Medulla oblongata (tissue), 1 donor: ENCODE measurements at regions not wholly inside any gene's neighbourhood (a gene's known extent, or its start where the extent isn't known, plus 50 kb on each side); places are given as distances from the start of the nearest gene placed in this dataset.
"Not testable (repeated sequence)": the region's sequence is repeated elsewhere in the genome, so short reads cannot be mapped to it uniquely, and the experiment has no call there.

Experiments
- DNase-seq: peaks from one replicate; pipeline ENCODE4 v3.0.0-alpha.2; 2015; ENCODE audit errors: extremely low spot score

DNA sequence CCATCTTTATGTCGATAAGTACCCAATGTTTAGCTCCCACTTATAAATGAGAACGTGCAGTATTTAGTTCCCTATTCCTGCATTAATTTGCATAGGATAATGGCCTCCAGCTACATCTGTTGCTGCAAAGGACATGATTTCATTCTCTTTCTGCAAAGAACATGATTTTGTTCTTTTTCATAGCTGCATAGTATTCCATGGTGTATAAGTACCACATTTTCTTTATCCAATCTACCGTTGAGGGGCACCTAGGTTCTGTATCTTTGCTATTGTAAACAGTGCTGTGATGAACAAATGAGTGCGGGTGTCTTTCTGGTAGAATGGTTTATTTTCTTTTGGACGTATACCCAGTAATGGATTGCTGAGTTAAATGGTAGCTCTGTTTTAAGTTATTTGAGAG, 63.0 kb downstream of the HLX start:
- no peak for DNase-seq

DNA sequence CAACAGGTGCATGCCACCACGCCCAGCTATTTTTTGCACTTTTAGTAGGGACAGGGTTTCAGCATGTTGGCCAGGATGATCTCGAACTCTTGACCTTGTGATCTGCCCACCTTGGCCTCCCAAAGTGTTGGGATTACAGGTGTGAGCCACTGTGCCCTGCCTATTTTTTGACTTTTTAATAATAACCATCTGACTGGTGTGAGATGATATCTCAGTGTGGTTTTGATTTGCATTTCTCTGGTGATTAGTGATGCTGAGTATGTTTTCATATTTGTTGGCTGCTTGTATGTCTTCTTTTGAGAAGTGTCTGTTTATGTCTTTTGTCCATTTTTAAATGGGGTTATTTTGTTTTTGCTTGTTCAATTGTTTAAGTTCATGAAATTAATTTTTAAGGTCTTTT, 63.7 kb downstream of the HLX start:
- not testable (repeated sequence) for DNase-seq

DNA sequence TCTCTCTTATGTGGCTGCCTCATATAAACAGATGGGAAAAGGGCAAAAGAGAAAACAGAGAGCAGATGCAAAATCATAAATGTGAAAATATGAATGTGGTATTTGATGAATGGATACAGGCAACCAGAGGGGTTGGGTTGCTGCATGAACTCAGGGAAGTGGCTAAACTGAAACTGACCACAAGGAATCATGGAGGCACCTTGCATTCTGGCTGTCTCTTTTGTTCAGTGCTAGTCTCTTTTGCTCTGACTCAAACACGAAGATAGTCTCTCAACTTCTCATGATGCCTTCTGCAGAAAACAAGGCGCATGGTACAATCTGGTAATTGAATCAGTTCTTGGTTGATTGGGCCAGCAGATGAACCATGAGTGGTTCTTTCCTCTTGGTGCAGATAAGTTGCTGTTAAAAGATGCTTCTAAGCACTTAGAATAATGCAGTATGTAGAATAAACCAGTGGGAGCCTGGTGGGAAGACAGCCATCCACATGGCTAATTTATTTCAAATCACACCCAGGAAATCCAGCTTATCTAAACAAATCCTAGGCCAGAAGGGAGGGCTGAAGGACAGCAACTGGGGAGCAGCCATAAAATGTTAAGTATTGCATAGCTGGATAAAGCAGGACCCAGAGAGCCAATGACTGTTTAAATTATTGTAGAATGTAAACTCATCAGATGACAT, 64.2 kb downstream of the HLX start:
- DNase-seq = no peak

DNA sequence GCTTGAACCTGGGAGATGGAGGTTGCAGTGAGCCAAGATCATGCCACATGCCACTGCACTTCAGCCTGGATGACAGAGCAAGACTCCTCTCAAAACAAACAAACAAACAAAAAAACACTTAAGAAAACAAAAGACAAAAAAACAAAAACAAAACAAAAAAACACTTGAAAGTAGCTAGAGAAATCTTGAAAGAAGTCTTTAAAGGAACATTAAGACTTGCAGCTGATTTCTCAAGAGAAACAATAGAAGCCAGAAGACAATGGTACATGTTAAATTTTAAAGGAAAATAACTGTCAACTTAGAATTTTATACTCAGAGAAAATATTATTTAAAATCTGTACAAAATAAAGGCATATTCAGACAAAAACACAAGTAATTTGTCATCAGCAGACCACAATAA, 71.3 kb downstream of the HLX start:
- DNase-seq = no peak

DNA sequence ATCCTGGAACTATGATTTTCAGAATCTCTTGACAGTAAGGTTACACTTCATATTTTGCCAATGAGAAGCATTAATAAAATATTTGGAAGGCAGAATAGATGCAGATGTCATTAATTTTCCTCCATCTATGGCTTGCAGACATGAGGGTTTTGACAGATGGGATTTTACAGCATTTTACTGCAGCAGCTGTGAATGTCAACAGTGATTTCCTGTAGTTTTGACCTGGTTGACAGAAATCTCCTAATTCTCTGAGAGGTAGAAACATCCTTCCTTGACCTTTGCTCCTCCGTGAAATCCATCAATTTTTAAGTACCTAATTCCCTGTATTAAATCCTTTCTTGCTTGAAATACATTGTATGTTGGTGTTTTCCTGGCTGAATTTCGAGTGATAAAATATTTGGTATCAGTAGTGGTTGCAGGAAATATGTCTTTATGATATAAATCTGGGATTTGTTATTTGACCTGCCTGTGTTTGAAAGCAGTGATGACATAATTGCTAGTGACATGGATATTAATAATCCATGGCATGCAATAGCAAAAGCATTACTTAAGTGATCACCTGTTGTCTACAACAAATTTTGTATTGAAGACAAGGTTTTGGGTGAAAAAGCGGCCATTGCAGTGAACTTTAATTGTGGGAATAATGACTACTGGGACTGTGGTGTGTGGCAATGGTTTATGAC, 73.9 kb downstream of the HLX start:
- DNase-seq = no peak

DNA sequence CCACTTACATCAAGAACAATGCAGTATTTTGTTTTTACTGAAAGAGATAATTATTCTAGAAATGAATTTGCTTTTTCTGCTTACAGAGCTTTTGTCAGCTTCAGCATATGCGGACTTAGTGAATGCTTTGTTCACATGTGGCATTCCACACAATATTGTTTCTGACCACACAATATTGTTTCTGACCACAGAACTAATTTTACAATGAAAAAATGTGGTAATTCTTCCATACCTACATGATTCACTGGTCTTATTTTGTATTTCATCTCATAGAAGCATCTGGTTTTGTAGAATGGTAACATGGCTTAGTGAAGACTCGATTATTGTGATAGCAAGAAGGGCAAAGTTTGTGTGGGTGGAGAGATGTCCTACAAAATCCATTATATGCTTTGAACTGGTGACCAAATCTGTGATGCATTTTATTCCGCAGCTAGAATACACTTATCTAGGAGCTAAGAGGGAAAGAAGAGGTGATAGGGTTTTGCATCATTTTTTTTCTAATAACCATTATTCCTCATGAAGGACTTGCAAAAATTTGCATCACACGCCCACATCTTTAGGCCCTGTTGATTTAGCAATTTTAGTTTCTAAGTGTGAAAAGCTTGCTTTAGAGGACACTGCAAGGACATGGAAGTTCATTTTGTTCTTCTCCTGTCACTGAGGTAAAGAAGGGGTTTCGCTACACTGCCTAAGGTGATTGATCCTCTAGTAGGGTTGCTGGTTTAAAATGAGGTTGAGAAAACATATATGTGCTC, 75.3 kb downstream of the HLX start:
- DNase-seq = no peak

DNA sequence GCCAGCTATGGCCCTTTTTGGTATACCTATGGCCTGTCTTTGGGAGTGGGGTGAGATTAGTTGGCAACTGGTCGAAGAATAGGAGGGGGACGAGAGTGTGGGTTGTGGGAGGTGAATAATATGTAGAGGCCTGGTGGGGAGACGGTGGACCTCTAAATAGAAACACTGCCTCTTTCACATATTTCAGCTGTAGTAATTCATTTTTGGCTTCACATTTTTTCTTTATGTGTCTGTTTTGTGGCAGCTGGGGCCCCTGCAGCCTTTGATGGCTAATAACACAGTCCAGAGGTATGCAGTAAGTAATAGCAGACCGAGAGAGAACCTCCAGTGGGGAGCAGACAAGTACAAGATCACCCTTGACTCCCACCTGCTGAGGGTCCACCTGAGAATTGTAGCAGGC, 75.9 kb downstream of the HLX start:
- no peak for DNase-seq

DNA sequence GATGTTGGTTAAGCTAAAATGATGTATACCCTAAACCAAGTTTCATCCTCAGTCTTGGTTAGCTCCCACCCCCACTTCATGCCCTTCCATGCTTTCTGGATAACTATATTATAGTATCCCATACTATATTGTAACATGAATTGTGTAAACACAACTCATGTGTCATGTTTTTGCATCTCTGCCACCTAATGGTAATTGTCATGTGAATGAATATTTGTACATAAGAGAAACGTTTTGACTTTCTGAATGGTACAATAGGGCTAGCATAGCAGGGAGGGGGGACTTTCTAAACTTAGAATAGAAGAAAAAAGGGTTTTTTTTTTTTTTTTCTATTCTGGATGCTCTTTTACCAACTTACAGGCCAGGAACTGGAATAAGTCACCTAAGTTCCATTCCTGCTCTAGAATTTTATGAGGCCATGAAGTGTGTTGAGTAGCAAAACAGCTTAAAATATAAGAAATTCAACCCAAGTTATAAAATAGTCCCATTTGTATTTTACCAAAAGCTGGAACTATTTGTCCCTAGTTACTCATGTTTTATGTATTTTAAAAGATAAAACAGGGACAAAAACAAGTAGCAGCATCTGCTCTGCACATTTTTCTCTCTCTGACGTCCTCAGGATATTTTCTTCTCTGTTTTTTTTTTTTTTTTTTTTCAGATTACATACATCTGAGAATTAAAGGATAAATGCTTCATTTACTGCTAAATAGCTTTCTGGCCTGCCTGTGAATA, 77.4 kb downstream of the HLX start:
- no peak for DNase-seq

DNA sequence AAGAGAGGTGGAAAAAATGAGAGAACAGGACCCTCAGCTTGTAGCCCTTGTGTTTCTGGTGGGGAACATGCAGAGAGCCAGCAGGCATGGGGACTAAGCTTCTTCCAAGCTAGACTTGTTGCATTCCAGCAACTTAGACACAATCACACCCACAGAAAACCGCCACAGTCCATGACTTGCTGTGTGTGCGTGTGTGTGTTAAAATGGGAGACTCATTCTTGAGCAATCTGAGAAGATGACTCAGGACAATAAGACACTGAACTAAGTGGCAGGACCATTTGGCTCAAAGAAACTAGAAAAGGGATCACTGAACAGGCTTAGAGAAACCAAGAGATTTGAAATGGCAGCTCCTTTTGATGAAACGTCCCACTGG, 78.0 kb downstream of the HLX start:
- DNase-seq = no peak

DNA sequence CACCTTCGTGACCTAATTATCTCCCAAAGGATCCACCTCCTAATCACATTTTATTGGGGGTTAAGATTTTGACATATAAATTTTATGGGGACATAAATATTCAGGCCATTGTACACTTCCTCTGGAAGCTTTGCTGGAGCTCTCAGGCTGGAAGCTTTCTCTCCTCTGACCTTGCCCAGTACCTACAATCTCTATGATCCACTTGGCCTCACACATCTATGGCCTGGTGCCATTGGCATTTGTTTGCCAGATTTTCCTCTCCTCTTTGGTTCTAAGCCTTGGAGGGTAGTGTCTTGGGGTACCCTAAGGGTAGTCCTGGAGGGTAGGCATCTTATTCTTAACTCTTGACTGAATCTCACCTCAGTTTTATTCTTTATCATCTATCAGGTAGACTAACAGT, 79.0 kb downstream of the HLX start:
- DNase-seq = no peak

DNA sequence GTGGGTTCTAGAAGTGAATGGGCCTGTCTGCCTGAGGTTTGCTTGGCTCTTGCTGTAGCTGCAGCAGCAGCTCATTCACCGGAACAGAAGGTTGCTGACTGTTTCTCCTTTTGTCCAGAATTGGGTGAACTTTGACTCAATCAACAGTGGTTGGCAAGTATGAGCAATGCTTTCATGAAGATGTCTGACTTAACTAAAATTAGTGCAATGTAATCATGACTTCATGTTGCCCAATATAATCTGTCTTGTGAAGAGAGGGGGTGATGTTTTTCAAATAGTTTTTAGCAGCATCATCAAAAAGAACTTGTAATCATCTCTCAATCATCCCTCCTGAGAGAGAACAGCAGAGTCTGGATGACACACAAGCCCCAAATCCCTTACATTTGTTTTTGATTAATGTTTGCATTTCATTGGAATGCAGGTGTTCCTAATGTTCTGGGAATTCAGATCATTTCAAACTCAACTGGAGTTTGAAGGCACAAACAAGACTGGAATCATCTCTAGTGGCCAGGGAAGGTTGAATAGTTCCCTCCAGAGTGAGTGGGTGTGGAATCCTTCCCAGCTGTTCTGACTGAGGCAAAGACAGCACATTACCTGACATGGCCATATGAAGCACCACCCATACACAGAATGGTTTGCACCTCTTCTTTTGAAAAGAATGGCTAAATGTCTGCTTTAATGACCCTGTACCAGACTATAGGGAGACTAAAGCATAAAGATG, 82.9 kb downstream of the HLX start:
- no peak for DNase-seq

DNA sequence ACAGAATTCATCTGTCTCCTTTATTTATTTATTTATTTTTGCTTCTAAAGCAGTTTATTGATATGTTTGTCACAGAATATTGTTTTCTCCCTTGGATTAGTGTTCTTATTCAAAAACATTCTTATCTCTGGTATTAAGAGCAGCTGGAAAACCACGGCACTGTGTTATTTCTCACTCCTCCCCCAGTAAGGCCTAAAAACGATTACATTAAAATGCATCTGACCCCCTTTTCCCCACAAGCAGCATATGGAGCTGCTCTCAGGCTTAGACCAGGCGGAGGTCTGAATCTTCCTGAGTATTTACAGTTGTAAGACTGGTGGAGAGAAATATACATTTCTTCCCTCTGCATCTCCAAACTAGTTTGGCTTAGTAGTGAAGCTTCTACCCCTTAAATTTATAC, 86.8 kb downstream of the HLX start:
- DNase-seq = no peak

DNA sequence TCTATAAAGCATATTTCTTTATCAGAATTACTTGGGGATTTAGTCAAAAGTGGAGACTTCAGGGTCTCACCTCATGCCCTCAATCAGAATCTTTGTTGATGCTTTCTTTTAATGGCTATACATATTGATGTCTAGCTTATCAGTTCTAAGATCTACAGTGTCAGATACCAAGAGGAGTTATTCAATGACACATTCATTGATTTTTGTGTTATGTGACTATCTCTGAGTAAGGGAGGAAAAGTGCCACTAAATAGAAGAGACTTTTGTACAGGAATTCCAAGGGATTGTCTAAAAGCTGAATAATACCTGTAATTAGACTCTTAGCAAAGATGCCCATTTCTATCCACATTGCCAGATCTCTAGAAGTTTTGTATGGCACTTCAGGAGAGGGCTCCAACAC, 87.2 kb downstream of the HLX start:
- no peak for DNase-seq

DNA sequence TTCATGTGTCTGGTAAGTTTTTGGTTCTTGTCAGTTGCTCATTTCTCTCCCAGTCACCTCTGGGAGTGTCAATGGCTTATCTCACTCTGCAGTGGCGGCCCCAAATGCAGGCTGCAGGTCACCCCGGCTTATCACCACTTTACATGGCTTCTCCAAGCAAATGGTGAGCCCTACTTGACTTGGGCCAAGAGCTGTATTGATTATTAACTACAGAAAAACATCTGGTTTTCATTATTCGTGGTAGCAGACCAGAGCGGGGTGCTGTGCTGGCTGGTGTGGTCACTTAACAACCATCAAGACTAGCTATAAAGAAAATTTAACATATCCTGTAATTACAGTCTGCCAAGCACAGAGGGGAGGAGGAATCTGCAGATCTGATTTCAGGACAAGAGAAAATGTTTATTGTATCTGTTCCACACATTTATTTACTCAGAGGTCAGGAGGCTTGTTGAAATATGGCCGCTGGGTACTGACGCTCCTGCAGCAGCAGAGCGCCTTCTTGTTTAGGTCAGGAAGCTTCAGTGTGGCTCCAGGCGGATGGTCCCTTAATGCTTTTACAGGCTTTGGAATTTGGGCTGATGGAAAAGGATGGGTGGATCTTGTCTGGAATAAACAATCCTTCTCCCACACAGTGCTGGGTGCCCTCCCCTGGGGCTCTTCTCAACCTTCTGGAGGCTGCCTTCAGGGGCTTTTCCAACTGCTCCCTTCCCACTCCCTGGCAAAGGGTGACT, 87.8 kb downstream of the HLX start:
- no peak for DNase-seq

DNA sequence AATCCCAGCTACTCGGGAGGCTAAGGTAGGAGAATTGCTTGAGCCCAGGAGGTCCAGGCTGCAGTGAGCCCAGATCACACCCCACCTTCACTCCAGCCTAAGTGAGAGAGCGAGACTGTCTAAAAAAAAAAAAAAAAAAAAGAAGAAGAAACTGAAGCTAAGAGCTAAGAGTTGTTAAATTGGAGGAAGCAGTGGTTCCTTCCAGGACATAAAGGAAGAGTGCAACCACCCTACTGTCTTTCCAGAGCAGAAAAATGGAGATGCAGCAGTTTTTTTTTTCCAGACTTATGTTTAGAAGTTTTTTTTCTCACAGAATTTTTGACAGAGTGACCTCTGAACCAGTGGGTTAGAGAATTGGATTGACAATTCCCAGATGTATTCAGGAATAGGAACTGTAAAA, 88.7 kb downstream of the HLX start:
- no peak for DNase-seq

DNA sequence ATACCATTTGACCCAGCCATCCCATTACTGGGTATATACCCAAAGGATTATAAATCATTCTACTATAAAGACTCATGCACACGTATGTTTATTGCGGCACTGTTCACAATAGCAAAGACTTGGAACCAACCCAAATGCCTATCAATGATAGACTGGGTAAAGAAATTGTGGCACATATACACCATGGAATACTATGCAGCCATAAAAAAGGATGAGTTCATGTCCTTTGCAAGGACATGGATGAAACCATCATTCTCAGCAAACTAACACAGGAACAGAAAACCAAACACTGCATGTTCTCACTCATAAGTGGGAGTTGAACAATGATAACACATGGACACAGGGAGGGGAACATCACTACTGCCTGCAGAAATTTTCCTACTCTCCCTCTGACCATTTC, 90.0 kb downstream of the HLX start:
- DNase-seq = not testable (repeated sequence)

DNA sequence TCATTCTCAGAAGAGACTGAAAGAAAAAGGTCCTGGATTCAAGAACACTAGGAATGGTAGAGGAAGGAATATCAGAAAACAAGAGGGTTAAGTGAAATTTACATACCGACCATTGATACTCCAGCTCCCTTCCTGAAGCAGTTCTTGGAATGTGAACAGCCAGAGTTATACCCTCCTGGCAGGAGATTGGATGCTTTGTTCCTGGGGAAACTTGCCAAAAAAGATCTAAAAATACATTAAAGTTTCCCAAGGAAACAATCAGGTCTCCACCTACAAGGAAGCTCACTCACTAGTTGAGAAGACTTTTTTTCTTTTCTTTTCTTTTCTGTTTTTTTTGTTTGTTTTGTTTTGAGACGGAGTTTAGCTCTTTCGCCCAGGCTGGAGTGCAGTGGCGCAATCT, 91.1 kb downstream of the HLX start:
- DNase-seq = no peak

DNA sequence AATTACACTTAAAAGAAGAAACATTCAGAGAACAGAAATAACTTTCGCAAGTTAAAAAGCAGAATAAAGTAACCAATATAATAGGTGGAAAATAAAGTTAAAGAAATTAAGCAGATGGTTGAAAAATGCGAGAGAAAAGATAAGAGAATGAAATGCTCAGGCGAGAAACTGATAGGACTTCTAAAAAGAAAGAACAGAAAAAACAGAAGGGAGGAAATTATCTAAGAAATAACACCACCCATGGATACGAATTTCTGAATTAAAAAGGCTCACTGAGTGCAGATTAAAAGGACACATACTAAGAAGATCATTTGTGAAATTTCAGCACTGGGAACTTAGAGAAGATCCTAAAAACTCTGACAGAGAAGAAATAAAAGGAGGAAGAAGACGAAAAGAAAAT, 92.0 kb downstream of the HLX start:
- DNase-seq = no peak

DNA sequence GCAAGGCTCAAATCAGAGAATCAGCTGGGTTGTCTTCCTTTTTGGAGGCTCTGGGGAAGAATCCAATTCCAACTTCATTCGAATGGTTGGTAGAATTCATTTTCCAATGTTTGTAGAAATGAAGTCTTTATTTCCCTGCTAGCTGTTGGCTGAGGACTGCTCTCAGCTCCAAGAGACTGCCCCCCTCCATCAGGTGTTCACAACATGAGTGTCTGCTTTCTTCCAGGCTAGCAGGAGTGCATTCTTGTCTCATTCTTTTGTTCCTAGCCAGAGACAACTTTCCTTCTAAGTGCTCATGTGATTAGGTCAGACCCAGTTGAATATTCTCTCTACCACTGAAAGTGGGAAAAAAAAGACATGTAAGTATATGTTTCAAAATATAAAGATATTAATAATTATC, 95.2 kb downstream of the HLX start:
- no peak for DNase-seq

DNA sequence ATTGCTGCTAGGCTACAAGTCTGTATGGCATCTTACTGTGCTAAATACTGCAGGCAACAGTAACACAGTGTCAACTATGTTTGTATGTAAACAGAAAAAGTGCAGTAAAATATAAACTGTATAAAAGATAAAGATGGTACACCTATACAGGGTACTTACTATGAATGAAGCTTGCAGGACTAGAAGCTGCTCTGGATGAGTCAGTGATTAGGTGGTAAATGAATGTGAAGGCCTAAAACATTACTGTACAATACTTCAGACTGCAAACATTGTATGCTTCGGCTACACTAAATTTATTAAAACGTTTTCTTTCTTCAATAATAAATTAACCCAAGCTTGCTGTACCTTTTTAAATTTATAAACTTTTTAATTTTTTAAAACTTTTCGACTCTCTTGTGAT, 97.1 kb downstream of the HLX start:
- no peak for DNase-seq

DNA sequence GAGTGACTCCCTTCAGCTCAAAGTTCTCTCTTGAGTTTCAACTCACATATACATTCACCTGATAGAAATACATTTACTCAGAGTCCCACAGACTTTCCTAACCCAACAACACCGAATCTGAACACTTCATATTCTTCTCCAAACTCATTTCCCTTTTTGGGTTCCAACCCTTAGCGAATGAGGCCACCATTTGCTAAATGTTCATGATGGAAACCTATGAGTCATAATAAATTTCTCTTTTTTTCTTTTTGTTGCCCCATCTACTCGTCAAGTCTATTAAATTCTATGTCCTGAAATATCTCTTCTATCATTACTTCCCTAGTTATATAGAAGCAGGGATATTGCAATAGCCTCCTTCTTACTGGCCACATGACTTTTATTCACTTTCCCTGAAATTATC, 100.1 kb downstream of the HLX start:
- no peak for DNase-seq
